Nucleus accumbens (tissue), 56 donors: ENCODE measurements at regions not wholly inside any gene's neighbourhood (a gene's known extent, or its start where the extent isn't known, plus 50 kb on each side); places are given as distances from the start of the nearest gene placed in this dataset.
A peak's percentile ranks its signal among the peaks of the same experiment; 100 is the strongest.

Source experiments
- DNase-seq, 56 donors: peaks; one replicate each; lab custom pipeline; 2025; lab: John Stamatoyannopoulos, UW

GRCh38 chr5:128665747-128666355 is 127.8 kb upstream of the FBN2 start:
- DNase-seq = no peak

GRCh38 chr5:128667152-128667551 is 129.1 kb upstream of the FBN2 start:
- peak in 1 of 56 donors; percentile 1 for DNase-seq

- DNase-seq = no peak
Measured at GRCh38 chr5:128667751-128668150, 129.7 kb upstream of the FBN2 start.

- no peak for DNase-seq
Measured at GRCh38 chr5:128668921-128669320, 130.9 kb upstream of the FBN2 start.

GRCh38 chr5:128669803-128670202 is 131.8 kb upstream of the FBN2 start:
- no peak for DNase-seq

GRCh38 chr5:128671943-128672342 is 133.9 kb upstream of the FBN2 start:
- DNase-seq = no peak

GRCh38 chr5:128673000-128673399 is 135.0 kb upstream of the FBN2 start:
- DNase-seq = no peak

- no peak for DNase-seq
Measured at GRCh38 chr5:128673411-128673957, 135.4 kb upstream of the FBN2 start.

- no peak for DNase-seq
Measured at GRCh38 chr5:128673970-128674369, 135.9 kb upstream of the FBN2 start.

- peak in 4 of 56 donors; percentile 1 to 14 (median 1) for DNase-seq
Measured at GRCh38 chr5:128674837-128675446, 136.9 kb upstream of the FBN2 start.

GRCh38 chr5:128681096-128681495 is 143.1 kb upstream of the FBN2 start:
- DNase-seq = no peak

- DNase-seq = no peak
Measured at GRCh38 chr5:128681764-128682592, 143.9 kb upstream of the FBN2 start.

- no peak for DNase-seq
Measured at GRCh38 chr5:128682669-128683068, 144.6 kb upstream of the FBN2 start.

GRCh38 chr5:128684961-128685360 is 146.9 kb upstream of the FBN2 start:
- no peak for DNase-seq

GRCh38 chr5:128687930-128688329 is 149.9 kb upstream of the FBN2 start:
- no peak for DNase-seq

- DNase-seq = no peak
Measured at GRCh38 chr5:128693764-128694163, 155.7 kb upstream of the FBN2 start.

- no peak for DNase-seq
Measured at GRCh38 chr5:128695791-128696530, 157.9 kb upstream of the FBN2 start.

GRCh38 chr5:128701301-128701700 is 163.3 kb upstream of the FBN2 start:
- no peak for DNase-seq

- no peak for DNase-seq
Measured at GRCh38 chr5:128703322-128703721, 165.3 kb upstream of the FBN2 start.

GRCh38 chr5:128706269-128706668 is 168.2 kb upstream of the FBN2 start:
- DNase-seq = no peak

- no peak for DNase-seq
Measured at GRCh38 chr5:128708841-128709240, 170.8 kb upstream of the FBN2 start.
